ENCODE measurements at regions not wholly inside any gene's neighbourhood (a gene's known extent, or its start where the extent isn't known, plus 50 kb on each side); places are given as distances from the start of the nearest gene placed in this dataset.
"Not testable (repeated sequence)": the region's sequence is repeated elsewhere in the genome, so short reads cannot be mapped to it uniquely, and the experiment has no call there.

- no peak for DNase-seq
Observed at GRCh38 chr6:48596830-48597229, 485.8 kb upstream of the PTCHD4 start.

GRCh38 chr6:48591158-48591557 is 480.2 kb upstream of the PTCHD4 start:
- DNase-seq, result not testable (repeated sequence)

- DNase-seq, result no peak
Observed at GRCh38 chr6:48584846-48585245, 473.8 kb upstream of the PTCHD4 start.

GRCh38 chr6:48570656-48571055 is 459.7 kb upstream of the PTCHD4 start:
- DNase-seq, result no peak

DNA sequence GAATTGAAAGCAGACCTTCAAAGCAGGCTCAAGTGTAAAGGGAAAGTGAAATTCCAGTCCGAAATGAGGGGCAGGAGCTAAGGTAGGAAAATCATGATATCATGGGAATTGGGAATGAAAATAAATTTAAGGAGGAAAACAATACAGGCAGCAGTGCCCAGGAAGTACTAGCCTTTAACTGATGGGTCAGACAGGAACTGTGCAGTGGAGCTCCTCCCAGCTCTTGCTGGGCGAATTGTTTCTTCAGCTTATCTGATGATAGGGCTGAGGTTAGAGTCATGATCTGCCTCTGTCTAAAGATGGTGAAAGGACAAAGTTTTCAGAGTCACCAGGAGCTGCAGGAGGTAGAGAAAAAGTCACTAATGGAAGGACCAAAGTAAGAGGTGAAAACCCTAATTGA is 457.9 kb upstream of the PTCHD4 start:
- DNase-seq, result no peak

- DNase-seq, result no peak
Observed at GRCh38 chr6:48567016-48567415, 456.0 kb upstream of the PTCHD4 start.

DNA sequence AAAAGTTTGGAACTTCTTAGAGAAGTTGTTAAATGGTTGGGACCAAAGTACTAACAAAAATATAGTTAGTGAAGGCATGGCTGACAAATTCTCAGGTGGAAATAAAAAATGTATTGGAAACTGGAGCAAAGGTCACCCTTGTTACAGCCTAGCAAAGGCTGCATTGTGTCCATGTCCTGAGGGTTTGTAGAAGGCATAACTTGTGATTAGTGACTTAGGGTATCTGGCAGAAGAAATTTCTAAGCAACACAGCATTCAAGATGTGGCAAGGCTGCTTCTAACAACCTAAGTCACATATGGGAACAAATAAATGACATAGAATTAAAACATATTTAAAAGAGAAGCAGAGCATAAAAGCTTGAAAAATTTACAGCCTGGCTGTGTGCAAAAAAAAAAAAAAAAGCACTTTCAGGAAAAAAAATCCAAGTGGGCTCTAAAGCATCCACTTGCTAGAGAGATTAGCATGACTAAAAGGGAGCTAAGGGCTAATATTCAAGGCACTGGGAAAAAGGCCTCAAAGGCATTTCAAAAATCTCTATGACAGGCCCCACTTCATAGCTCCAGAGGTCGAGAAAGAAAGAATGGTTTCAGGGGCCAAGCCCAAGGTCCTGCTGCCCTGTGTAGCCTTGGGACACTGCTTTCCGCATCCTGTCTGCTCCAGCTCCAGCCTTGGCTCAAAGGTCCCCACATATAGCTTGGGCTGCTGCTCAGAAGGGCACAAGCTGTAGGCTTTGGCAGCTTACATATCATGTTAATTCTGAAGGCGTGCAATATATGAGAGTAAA is 453.2 kb upstream of the PTCHD4 start:
- DNase-seq, result no peak

- DNase-seq, result no peak
Observed at GRCh38 chr6:48563433-48563832, 452.4 kb upstream of the PTCHD4 start.

- DNase-seq, result no peak
Observed at GRCh38 chr6:48560408-48560807, 449.4 kb upstream of the PTCHD4 start.

GRCh38 chr6:48553467-48554189 is 442.6 kb upstream of the PTCHD4 start:
- DNase-seq, result no peak

- DNase-seq, result no peak
Observed at GRCh38 chr6:48552905-48553304, 441.9 kb upstream of the PTCHD4 start.

GRCh38 chr6:48550603-48551002 is 439.6 kb upstream of the PTCHD4 start:
- DNase-seq, result no peak

DNA sequence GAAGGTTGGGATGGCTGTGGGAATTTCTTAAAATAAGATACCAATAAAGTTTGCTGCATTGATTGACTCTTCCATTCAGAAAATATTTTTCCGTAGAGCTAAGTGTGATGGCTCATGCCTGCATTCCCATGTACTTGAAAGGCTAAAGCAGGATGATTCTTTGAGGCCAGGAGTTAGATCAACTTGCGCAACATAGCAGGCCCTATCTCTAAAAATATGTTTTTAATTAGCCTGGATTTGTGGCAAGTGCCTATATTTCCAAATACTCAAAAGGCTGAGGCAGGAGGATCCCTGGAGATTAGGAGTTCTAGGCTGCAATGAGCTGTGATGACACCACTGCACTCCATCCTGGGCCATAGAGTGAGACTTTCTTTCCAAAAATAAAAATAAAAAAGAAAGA is 431.2 kb upstream of the PTCHD4 start:
- no peak for DNase-seq

DNA sequence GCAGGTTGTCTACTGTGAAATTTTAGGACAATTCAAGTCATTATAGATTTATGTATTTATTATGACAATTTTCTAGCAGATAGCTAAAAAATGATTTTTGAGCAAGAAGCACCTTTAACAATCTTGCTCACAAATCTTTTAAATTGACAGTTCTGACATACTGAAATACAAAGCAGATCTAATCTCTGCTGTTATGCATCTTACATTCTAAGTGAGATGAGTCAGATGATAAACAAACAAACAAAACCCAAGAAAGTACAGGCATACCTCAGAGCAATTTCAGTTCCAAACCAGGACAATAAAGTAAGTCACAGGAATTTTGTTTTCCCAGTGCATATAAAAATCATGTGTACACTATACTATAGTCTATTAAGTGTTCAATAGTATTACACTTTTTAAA is 430.7 kb upstream of the PTCHD4 start:
- no peak for DNase-seq

GRCh38 chr6:48535582-48536009 is 424.6 kb upstream of the PTCHD4 start:
- no peak for DNase-seq

- not testable (repeated sequence) for DNase-seq
Observed at GRCh38 chr6:48530978-48531377, 420.0 kb upstream of the PTCHD4 start.

DNA sequence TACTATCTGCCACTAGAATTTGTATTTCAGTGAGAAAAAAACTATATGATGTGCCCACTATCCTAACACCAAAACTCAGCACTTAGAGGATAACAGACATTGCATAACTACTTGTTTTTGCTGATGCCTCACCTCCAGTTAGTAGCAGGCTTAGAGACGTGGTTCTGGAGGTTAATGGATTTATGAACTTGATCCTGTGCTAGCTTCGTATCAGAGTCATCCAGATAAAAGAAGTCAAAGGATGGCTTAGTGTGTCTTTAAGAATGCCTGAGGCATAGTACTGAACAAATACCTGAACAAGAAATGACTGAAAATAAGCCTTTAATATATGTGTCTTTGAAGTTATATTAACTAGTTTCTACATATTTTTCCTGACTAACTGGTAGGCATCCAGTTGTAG is 414.9 kb upstream of the PTCHD4 start:
- no peak for DNase-seq

- DNase-seq, result no peak
Observed at GRCh38 chr6:48520951-48521350, 410.0 kb upstream of the PTCHD4 start.

DNA sequence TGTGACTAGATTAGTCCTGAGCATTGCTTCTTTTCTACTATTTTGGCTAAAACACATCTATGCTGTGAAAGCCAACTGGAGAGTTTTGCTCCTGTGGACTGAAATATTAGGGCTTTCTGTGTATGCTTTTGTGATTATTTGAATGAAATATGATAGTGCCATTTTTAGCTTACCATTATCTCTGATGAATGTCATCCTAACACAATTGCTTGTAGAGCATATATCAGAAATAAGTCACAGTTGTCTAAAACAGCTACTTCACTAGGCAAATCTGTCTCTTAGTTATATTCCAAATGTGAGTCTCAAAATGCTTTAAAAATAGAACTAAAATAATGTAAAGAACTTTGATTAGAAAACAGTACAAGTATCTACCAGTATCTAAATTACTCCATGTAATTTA is 401.4 kb upstream of the PTCHD4 start:
- no peak for DNase-seq

DNA sequence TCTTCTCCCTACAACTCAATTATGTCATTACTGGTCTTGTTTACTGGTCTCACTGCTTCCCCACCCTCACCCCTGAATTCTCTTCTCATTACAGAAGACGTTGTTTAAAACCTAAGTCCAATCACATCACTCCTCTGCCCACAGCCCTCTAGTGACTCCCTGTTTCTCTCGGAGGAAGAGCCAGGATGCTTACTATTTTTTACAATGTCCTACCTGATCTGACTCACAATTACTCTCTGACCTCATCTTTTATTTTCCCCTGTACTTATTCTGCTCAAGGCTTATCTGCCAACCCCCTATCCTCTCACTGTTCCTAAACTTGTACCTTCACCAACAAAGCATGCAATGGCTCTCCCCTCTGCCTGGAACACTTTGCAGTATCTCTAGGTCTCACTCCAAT is 400.4 kb upstream of the PTCHD4 start:
- DNase-seq, result no peak

DNA sequence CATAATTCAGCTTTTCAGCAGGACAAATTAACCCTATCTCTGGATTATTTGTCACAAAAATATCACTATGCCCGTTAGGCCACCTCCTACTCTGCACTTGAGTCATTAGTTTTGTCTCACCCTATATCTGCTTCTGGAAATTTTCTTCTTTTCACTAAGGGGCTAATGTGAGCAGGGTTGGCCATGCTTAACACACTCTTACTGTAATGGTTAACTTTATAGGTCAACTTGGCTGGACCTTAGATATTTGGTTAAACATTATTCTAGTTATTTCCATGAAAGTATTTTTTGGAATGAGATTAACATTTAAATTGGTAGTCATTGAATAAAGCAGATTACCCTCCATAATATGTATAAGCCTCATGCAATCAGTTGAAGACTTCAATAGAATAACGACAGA is 394.6 kb upstream of the PTCHD4 start:
- no peak for DNase-seq

DNA sequence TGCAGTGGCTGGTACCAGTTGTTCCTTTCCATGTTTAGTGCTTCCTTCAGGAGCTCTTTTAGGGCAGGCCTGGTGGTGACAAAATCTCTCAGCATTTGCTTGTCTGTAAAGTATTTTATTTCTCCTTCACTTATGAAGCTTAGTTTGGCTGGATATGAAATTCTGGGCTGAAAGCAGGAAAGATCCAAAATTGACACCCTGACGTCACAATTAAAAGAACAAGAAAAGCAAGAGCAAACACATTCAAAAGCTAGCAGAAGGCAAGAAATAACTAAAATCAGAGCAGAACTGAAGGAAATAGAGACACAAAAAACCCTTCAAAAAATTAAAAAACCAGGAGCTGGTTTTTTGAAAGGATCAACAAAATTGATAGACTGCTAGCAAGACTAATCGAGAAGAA is 382.4 kb upstream of the PTCHD4 start:
- not testable (repeated sequence) for DNase-seq

GRCh38 chr6:48490658-48491057 is 379.7 kb upstream of the PTCHD4 start:
- peak in 2 of 3 experiments; percentile 46 to 86 for DNase-seq

- DNase-seq, result no peak
Observed at GRCh38 chr6:48486876-48487275, 375.9 kb upstream of the PTCHD4 start.

DNA sequence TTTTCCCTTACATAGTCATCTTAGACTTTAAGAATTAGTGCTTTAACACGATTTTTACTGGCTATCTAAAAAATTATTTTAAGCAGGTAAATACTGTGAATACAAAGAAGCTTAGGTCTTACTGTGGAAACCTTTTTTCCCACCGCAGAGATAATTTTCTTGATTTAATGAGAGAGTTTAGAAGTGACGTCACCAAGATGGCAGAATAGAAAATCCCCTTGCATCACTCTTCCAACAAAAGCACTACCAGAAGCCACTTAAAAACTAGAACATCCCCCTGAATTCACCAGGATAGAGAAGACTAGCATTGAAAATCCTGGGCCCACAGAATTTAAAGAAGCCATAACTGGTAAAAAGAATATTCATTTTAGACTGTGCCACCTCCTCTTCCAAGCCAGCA is 375.4 kb upstream of the PTCHD4 start:
- no peak for DNase-seq

Measured in NCI-H1417 (cell line).